Activated CD4-positive, alpha-beta T cell treated with anti-CD3 and anti-CD28 coated beads, Interleukin-2, amount 10 ng/mL, durations not matched to agents 24 days and 14 days (primary cell): ENCODE measurements at regions not wholly inside any gene's neighbourhood (a gene's known extent, or its start where the extent isn't known, plus 50 kb on each side); places are given as distances from the start of the nearest gene placed in this dataset.
"Not testable (repeated sequence)": the region's sequence is repeated elsewhere in the genome, so short reads cannot be mapped to it uniquely, and the experiment has no call there.

Source experiments
- DNase-seq: peaks from one replicate; pipeline ENCODE4 v3.0.0; 2022
- H3K27ac Mint-ChIP-seq: one replicate; pipeline ENCODE4 v1.8.0; 2022; ENCODE audit warnings: mild to moderate bottlenecking, mixed read lengths
- H3K27me3 Mint-ChIP-seq: one replicate; pipeline ENCODE4 v1.8.0; 2022; ENCODE audit warnings: mixed read lengths
- H3K36me3 Mint-ChIP-seq: one replicate; pipeline ENCODE4 v1.8.0; 2022; ENCODE audit warnings: low read depth, mild to moderate bottlenecking, mixed read lengths
- H3K4me1 Mint-ChIP-seq: one replicate; pipeline ENCODE4 v1.8.0; 2021; ENCODE audit warnings: mixed read lengths
- H3K4me3 Mint-ChIP-seq: one replicate; pipeline ENCODE4 v1.8.0; 2022; ENCODE audit warnings: mild to moderate bottlenecking, moderate library complexity, mixed read lengths
- H3K9me3 Mint-ChIP-seq: one replicate; pipeline ENCODE4 v1.8.0; 2021; ENCODE audit warnings: mixed read lengths
- intact Hi-C: fragments of 100-400 bp; cut with micrococcal nuclease; formaldehyde crosslinking; loops from one replicate; pipeline ENCODE4 v1.15.1; 2023

- Mint-ChIP-seq H3K4me1 (no peaks in the 10 kb centered on the region), H3K27me3 (no peaks in the 10 kb centered on the region), H3K36me3 (no peaks in the 10 kb centered on the region), H3K9me3 (no peaks in the 10 kb centered on the region), H3K27ac (no peak overlapping the region), H3K4me3 (no peak overlapping the region)
- no peak for DNase-seq
- intact Hi-C loops, result no loop called here
Observed at GRCh38 chr3:34504366-34504765, 705.9 kb downstream of the PDCD6IP start.

GRCh38 chr3:34504775-34505174 is 706.3 kb downstream of the PDCD6IP start:
- Mint-ChIP-seq H3K4me3 (no peak overlapping the region), H3K9me3 (no peaks in the 10 kb centered on the region), H3K36me3 (no peaks in the 10 kb centered on the region), H3K27ac (no peak overlapping the region), H3K27me3 (no peaks in the 10 kb centered on the region), H3K4me1 (no peaks in the 10 kb centered on the region)
- intact Hi-C loops, result no loop called here
- DNase-seq, result no peak

DNA sequence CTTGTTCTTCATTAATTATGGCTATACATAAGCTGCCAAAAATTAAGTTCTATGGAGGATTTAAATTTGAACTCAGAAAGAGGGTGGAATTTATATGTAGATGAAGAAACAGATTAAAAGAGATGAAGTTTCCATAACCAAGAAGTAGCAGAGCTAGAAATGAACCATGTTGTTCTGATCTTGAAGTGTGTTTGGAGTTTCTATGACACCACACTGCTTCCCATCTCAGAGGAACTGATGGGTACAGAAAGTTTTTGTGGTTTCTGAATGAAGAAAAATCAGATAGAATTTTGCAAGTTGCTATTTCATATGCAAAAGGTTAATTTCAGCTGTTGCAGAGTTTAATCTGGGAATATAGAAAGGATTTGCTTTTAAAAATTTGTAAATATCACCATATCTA is 710.3 kb downstream of the PDCD6IP start:
- no peak overlapping the region for H3K27ac Mint-ChIP-seq
- H3K36me3 Mint-ChIP-seq, result no peaks in the 10 kb centered on the region
- no peaks in the 10 kb centered on the region for H3K4me1 Mint-ChIP-seq
- DNase-seq, result no peak
- H3K4me3 Mint-ChIP-seq, result no peak overlapping the region
- no peaks in the 10 kb centered on the region for H3K9me3 Mint-ChIP-seq
- no peaks in the 10 kb centered on the region for H3K27me3 Mint-ChIP-seq
- intact Hi-C loops, result no loop called here

GRCh38 chr3:34511891-34512290 is 713.5 kb downstream of the PDCD6IP start:
- H3K27me3 Mint-ChIP-seq, result no peaks in the 10 kb centered on the region
- no peak overlapping the region for H3K27ac Mint-ChIP-seq
- no peak for DNase-seq
- no peaks in the 10 kb centered on the region for H3K4me1 Mint-ChIP-seq
- H3K4me3 Mint-ChIP-seq, result no peak overlapping the region
- H3K9me3 Mint-ChIP-seq, result no peaks in the 10 kb centered on the region
- H3K36me3 Mint-ChIP-seq, result no peaks in the 10 kb centered on the region
- intact Hi-C loops, result no loop called here

DNA sequence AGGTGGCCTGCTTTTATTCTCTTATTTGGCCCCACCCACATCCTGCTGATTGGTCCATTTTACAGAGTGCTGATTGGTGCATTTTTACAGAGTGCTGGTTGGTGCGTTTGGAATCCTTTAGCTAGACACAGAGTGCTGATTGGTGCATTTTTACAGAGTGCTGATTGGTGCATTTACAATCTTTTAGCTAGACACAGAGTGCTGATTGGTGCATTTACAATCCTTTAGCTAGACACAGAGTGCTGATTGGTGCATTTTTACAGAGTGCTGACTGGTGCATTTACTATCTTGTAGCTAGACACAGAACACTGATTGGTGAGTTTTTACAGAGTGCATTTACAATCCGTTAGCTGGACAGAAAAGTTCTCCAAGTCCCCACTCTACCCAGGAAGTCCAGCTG is 720.6 kb downstream of the PDCD6IP start:
- intact Hi-C loops, DNase-seq, H3K27ac Mint-ChIP-seq, H3K27me3 Mint-ChIP-seq, H3K36me3 Mint-ChIP-seq, H3K4me3 Mint-ChIP-seq, H3K4me1 Mint-ChIP-seq, H3K9me3 Mint-ChIP-seq: not testable (repeated sequence)

- Mint-ChIP-seq H3K4me3 (no peak overlapping the region), H3K36me3 (no peaks in the 10 kb centered on the region), H3K9me3 (no peaks in the 10 kb centered on the region), H3K27ac (no peak overlapping the region), H3K27me3 (no peaks in the 10 kb centered on the region), H3K4me1 (no peaks in the 10 kb centered on the region)
- DNase-seq, result no peak
- intact Hi-C loops, result no loop called here
Observed at GRCh38 chr3:34531156-34531555, 732.7 kb downstream of the PDCD6IP start.

- Mint-ChIP-seq H3K4me3 (no peak overlapping the region), H3K27me3 (no peaks in the 10 kb centered on the region)
- intact Hi-C loops, result no loop called here
Observed at GRCh38 chr3:34533451-34533850, 735.0 kb downstream of the PDCD6IP start.

DNA sequence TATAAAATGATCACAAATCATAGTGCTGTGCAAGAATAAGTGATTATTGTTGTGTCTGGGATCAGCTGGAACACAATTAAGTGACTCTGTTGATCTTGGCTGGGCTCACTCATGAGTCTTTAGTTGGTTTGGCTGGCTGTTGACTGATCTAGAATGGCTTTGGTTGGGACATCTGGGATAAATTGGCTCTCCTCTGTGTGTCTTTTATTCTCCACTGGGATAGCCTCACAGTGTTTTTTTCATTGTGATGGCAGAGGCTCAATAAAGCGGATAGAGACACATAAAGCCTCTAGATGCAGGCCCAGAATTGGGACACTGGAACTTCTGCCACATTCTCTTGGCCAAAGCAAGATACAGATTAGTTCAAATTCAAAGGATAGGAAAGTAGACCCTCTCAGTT is 735.6 kb downstream of the PDCD6IP start:
- Mint-ChIP-seq H3K4me1 (no peaks in the 10 kb centered on the region), H3K36me3 (no peaks in the 10 kb centered on the region), H3K9me3 (no peaks in the 10 kb centered on the region), H3K4me3 (no peak overlapping the region), H3K27ac (no peak overlapping the region), H3K27me3 (no peaks in the 10 kb centered on the region)
- DNase-seq, result no peak
- intact Hi-C loops, result no loop called here

More at GRCh38 chr3:34533451-34533850, 735.0 kb downstream of the PDCD6IP start:
- no peak for DNase-seq
- Mint-ChIP-seq H3K4me1 (no peaks in the 10 kb centered on the region), H3K9me3 (no peaks in the 10 kb centered on the region), H3K36me3 (no peaks in the 10 kb centered on the region), H3K27ac (no peak overlapping the region)

DNA sequence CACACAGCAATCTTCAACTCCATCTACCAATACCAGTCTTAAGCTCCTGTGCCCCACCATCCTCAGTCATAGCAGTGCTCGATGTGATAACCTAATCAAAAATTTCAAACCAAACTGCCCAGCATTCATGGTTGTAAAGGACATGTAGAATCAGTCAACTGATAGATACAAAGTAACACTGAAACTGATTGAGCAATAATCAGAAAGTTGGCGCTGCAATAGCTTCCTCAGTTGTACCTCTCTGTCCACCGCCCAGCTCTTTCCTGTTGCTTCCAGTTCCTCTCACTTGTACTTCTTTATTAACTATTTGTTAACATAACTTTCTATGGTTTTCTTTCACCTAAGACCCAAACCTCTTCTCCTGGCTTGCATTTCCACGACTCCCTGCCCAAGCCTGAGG is 745.7 kb downstream of the PDCD6IP start:
- H3K36me3 Mint-ChIP-seq, result no peaks in the 10 kb centered on the region
- intact Hi-C loops, result no loop called here

DNA sequence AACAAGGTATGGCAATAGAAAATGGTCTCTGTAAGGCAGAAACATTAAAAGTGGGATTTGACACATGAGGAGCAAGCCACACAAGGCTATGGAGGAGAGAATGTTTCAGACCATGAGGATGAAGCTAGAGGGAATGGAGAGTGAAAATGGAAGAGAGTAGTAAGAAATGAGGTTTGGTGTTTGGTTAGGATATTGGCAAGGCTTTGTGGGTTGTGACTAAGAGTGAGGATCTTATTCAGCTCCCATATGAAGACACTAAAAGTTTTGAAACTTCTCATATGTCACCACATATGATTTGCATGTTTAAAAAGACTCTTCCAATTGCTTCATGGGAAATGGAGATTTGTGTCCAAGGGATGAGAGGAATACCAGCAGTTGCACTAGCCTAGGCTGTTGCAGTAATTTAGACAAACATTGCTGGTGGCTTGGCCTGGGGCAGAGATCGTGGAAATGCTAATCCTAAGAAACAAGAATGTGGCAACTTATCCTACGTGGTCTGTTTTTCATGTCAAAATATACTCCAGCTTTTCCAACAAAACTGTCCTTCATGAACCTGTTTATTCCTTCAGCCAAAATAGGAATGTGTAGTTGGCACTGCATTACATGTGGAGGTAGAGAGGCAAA is 749.0 kb downstream of the PDCD6IP start:
- no peaks in the 10 kb centered on the region for H3K9me3 Mint-ChIP-seq
- DNase-seq, result no peak
- no peaks in the 10 kb centered on the region for H3K4me1 Mint-ChIP-seq
- intact Hi-C loops, result no loop called here
- no peak overlapping the region for H3K4me3 Mint-ChIP-seq
- H3K27ac Mint-ChIP-seq, result no peak overlapping the region
- H3K36me3 Mint-ChIP-seq, result no peaks in the 10 kb centered on the region
- no peaks in the 10 kb centered on the region for H3K27me3 Mint-ChIP-seq

More for the DNA sequence above, 745.7 kb downstream of the PDCD6IP start:
- no peaks in the 10 kb centered on the region for H3K9me3 Mint-ChIP-seq
- H3K27me3 Mint-ChIP-seq, result no peaks in the 10 kb centered on the region
- no peaks in the 10 kb centered on the region for H3K4me1 Mint-ChIP-seq
- DNase-seq, result no peak
- H3K27ac Mint-ChIP-seq, result no peak overlapping the region
- H3K4me3 Mint-ChIP-seq, result no peak overlapping the region

- Mint-ChIP-seq H3K36me3 (no peaks in the 10 kb centered on the region), H3K4me3 (no peak overlapping the region), H3K4me1 (no peaks in the 10 kb centered on the region), H3K27ac (no peak overlapping the region), H3K9me3 (peaks cover 4% of the 10 kb centered on the region), H3K27me3 (no peaks in the 10 kb centered on the region)
- no peak for DNase-seq
- intact Hi-C loops, result no loop called here
Observed at GRCh38 chr3:34567266-34567665, 768.8 kb downstream of the PDCD6IP start.

- Mint-ChIP-seq H3K36me3 (no peaks in the 10 kb centered on the region), H3K9me3 (peaks cover 4% of the 10 kb centered on the region), H3K27me3 (no peaks in the 10 kb centered on the region), H3K27ac (no peak overlapping the region), H3K4me1 (no peaks in the 10 kb centered on the region), H3K4me3 (no peak overlapping the region)
- intact Hi-C loops, result no loop called here
- DNase-seq, result no peak
Observed at GRCh38 chr3:34568766-34569165, 770.3 kb downstream of the PDCD6IP start.

- no peak for DNase-seq
- Mint-ChIP-seq H3K36me3 (no peaks in the 10 kb centered on the region), H3K4me3 (no peak overlapping the region), H3K4me1 (no peaks in the 10 kb centered on the region), H3K27ac (no peak overlapping the region), H3K9me3 (peaks cover 4% of the 10 kb centered on the region), H3K27me3 (no peaks in the 10 kb centered on the region)
- intact Hi-C loops, result no loop called here
Observed at GRCh38 chr3:34569437-34569836, 771.0 kb downstream of the PDCD6IP start.

DNA sequence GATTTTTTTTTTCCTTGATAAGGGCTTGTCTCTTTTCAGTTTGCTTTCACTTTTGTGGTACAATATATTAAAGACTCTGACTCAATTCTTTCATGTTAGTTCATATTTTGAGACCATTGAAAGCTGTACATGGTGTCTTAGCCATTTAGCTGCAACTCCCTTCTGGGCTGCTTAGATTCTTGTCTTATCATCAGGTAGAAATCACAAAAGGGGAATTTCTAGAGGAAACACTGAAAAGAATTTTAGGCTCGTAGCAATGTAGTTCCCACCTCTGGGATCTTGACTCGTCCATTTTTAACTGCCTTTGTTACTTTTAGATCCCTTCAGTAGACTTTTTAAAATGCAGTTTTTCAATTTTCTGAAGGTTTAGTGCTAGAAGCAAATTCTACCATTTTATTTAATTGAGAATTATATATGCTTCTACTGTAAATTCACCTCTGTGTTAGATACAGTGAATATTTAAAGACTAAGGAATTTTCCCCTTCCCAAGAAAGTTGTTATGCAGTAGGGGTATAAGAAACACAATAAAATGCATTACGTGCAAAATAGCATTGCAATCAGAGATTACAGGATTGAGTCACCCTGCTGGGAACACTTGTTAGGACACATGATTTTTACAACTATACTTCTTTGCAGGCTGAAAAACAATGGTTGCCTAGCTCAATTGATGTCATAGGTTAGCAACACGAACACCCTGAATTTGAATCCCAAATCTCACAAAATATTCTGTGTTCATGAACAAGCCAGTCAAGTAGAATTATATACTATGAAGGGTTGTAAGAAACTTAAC is 772.7 kb downstream of the PDCD6IP start:
- Mint-ChIP-seq H3K27ac (no peak overlapping the region), H3K27me3 (no peaks in the 10 kb centered on the region), H3K9me3 (peaks cover 4% of the 10 kb centered on the region), H3K36me3 (no peaks in the 10 kb centered on the region), H3K4me1 (no peaks in the 10 kb centered on the region), H3K4me3 (no peak overlapping the region)
- no peak for DNase-seq
- intact Hi-C loops, result no loop called here

DNA sequence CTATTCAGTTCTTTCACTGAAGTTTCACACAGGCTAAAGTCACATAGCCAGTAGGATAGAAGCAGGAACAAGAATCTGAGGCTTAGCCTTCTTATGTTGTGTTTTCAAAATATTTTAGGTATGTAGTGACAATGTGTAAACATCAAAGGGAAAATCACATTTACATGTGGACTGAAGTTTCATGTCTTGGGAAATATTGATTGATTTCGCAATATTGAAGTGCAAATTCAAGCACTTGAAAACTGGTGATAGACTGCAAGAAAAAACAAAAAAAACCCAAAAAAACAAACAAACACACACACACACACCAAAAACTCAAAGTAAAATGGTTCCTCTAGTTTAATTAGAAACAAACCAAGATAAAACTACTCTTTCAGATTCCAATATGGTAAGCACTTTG is 773.3 kb downstream of the PDCD6IP start:
- Mint-ChIP-seq H3K4me3 (no peak overlapping the region), H3K27me3 (no peaks in the 10 kb centered on the region), H3K4me1 (no peaks in the 10 kb centered on the region), H3K9me3 (peaks cover under 1% of the 10 kb centered on the region), H3K36me3 (no peaks in the 10 kb centered on the region), H3K27ac (no peak overlapping the region)
- DNase-seq, result no peak
- intact Hi-C loops, result no loop called here
